GM18502 (cell line): ENCODE measurements at regions not wholly inside any gene's neighbourhood (a gene's known extent, or its start where the extent isn't known, plus 50 kb on each side); places are given as distances from the start of the nearest gene placed in this dataset.

Experiments
- ATAC-seq: cut with Tn5 transposase; IDR thresholded peaks from one replicate; pipeline ENCODE4 v1.9.1; 2021; ENCODE audit warnings: mild to moderate bottlenecking; ENCODE audit not compliant: unreplicated experiment, poor library complexity

- no peak for ATAC-seq
Observed at GRCh38 chr2:236711440-236711839, 141.8 kb downstream of the ACKR3 start.

- no peak for ATAC-seq
Observed at GRCh38 chr2:236712304-236712703, 142.7 kb downstream of the ACKR3 start.

DNA sequence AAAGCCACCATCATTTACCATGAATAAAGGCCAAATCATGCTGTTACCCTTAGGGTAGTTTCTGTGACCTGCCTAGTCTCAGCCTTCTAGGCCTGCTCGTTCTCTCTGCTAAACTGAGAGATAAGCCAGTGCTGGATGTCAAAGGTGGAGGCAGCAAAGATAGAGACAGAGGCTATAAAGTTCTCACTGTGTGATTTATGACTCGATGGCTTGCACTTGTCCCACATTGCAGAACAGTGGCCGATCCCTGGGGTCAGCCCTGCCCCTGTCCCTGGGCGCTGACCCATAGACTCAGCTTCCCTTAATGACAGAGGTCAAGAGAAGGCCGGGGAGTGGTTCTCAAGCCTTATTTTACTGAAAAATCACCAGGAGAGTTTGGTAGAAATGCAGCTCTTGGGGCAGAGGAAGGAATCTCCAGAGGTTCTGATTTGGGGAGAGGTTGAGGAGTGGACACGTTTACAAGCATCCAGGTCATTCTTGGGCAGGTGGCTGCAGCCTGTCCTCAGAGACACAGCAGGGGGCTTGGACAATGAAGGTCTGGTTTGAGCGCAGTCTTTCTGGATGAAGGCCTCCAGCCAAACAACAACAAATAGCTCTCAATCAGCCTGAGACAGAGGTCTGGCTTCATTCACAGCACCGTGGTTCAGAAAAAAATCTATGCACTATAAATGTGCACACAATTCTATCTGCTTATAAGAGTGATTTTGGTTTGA, 143.5 kb downstream of the ACKR3 start:
- ATAC-seq: no peak

DNA sequence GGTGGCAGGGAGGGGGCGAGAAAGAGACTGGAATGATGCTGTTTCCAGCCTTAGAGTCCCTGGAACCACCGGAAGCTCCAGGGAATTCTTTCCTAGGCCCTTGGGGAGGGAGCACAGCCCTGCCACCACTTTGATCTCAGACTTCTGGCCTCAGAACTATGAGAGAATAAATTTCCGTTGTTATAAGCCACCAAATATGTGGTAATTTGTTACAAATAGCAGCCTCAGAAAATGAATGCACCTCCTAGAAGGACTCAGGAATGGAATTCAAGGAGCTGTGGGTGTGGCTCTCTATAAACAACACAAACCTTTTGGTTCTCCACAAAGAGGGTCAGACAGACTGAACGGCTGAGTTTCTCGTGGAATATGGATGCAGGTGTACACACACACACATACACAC, 144.5 kb downstream of the ACKR3 start:
- no peak for ATAC-seq

DNA sequence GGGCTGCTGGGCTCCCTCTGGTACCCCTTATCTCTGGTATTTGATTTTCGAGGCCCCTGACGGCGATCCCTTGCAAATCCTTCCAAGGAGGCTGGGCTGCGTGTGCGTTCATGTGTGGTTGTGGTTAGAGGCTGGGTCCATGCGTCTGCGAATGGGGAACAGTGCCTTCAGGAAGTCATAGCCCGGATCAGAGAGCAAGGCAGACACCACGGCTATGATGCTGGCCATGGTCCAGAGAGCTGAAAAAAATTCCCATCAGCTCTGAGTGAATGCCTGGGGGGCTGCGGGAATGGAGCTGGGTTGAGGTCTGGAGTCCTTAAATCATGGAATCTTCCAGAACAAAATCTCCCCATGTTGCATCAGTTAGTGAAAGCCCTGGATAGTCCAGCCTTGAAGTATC, 145.5 kb downstream of the ACKR3 start:
- ATAC-seq: no peak

DNA sequence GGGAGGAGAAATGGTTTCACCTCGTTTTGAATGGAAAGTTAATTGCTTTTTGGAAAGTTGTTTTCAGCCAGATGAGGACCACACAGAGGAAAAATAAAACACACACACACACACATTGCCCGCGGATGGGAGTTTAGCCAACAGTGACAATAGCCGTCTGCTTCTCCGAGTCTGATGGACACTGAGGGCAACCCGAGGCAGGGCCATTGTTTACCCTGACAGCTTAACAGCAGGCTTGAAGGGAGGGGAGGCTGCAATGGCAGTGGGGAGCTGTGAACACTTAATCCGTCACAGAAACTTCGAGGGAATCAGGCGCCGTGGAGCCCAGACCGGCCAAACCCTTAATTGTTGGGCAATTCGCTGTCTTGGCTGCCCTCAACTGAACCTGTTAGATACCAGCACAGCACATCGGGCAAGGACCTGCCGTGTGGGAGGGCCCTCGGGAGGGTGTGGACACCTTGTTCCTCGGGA, 145.9 kb downstream of the ACKR3 start:
- no peak for ATAC-seq

- ATAC-seq: no peak
Observed at GRCh38 chr2:236717120-236717519, 147.5 kb downstream of the ACKR3 start.

GRCh38 chr2:236717729-236718128, 148.1 kb downstream of the ACKR3 start:
- no peak for ATAC-seq

GRCh38 chr2:236718207-236718992, 148.8 kb downstream of the ACKR3 start:
- no peak for ATAC-seq

DNA sequence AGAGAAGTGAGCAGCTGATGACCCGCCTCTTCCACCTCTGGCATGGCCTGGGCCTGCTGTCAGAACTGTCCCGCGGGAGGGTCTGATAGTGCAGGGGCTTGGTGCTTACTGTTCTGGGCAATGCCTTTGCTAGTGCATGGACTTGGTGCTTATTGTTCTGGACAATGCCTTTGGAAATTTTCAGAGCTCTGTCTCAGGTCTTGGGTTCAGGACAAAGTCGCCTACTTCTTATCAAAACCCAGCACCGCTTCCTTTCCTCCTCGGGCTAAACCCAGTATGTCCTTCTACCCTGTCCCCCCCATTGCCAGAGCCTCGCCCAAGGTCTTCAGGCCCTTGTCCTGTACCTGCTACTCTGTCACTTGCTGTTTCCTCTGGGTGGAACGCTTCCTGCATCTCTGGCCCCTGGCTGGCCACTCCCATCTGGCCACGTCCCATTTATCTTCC, 149.6 kb downstream of the ACKR3 start:
- ATAC-seq: no peak

GRCh38 chr2:236720974-236721540, 151.4 kb downstream of the ACKR3 start:
- no peak for ATAC-seq

GRCh38 chr2:236724200-236724599, 154.6 kb downstream of the ACKR3 start:
- no peak for ATAC-seq

DNA sequence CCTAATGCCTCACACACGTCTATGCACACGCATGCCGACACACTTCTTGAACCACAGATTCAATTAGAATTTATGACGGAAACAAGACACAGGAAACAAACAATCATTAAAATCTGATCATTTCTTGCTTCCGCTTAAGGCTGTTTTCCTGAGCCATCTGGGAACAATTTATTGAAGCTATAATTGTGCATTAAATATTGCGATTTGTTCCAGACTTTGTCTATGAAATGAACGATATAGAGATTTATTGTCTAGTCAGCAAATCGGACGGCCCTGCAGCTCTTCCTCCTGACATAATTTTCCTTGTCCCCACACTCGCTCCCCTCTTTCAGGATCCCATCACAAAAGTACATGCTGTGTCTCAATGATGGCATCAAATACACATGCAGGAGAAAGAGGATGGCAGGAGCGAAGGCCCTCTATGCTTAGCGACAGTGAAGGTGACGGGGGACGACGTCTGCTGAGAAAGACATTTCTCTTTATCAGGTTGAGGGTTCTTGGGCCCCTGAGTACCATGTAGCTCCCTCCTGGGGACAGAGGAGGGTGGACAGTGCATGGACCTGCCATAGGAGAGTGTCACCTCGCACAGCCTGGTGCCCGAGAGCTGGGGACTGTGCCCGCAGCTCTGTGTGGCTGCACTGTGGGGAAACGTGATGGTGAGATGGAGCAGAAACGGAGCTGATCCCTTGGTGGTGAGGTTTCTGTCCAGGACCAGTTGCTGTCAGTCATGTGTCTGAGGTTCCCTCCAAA, 157.3 kb downstream of the ACKR3 start:
- no peak for ATAC-seq

DNA sequence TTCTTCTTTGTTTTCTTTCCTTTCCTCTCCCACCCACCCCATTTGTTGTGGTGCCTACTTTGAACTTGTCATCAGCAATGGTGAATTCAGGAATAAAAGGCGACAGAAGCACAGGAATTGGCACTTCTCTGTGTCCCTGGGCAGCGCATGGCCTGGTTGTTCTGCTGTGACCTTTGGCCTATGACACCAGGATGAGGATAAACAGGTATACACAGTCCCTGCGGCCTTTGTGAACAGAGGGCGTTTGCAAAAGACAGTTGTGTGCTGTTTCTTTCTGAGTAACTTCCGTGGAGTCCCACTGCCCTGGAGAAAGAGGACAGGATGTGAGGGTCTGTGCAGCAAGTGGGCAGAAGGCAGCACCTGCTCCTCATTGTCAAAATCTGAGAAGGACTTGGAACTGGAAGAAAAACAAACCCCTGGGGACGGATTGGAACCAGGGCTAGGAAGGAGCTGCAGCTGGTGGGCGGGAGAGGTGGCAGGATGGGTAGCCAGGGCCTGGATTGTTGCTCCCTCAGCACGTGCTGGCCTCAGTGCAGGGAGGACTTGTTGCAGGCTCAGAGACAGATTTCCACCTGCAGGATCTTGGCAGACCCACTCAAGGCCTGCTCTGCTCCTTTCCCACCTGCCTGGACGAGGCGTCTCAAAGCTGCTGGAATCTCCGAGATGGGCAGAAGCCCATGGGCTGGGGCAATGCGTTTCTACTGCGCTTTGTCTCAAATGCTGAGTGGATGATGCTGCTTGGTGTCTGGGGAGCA, 159.5 kb downstream of the ACKR3 start:
- ATAC-seq: no peak

DNA sequence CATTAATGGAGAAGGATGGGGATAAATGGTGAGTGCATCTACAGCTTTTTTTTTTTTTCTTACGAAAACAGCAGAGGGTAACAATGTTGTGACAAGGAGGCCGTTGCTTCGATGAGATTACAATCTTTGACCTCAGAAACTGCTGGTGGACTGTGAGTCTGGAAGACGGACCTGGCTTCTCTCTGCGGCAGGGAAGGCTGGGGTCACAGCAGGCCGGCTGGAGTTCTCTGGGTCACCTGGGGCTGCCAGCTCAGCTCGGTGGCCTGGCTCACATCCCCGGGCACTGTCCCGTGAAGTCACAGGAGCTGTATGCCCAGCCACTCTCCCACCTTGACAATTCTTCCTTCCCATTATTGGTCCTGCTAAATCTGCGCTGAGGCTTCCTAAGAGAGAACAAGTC, 160.8 kb downstream of the ACKR3 start:
- no peak for ATAC-seq

DNA sequence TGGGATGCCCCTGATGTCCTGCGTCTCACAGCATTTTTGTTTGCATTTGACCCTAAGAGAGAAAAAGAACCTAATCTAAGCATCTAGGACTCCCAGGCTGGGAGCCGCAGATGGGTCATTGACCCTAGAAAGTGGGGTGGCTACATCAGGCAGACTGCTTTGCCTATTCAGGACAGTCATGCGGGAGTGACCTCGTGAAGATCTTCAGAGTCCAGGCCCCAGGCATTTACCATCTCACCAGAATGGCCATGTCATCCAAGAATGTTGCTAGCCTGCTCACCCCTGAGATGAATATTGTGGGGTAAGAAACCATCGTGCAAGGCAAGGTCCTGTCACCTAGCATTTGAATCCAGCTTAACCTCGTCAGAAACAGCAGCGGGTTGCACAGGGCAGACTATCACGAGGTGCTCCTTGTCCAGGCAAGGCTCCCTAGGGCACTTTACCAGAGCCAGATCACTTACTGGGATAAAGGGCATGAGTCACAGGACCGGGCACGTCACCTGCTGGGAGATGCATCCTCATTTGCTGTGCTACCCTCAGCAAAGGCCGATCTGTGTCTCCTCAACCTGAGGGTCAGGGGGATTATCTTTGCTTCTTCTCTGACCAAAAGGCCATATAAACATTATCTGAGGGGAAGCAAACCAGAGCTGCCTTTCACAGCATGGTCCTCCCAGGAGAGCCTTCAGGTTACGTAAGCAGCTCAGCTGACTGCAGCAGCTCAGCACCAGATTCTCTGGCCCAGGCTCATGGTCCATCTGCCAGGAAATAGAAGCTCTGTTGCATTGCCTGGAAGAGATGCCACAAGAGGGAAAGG, 162.3 kb downstream of the ACKR3 start:
- no peak for ATAC-seq

DNA sequence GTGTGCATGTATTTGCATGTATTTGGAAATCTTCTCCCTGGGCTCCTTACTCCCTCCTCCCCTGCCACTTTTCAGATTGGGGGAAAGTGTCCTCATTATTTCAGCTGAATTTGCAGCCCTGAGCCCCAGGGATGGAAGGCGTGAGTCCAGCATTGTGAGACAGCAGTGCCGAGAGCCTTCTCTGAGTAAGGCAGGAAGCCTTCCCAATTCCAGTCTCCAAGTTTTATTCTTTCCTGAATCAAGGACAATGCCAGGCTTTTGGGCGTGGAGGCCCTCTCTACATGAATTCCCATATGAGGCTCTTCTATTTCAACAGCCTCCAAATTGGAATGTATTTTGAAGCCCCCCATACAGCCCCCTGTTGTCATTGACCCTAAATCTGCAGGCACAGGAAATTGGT, 163.5 kb downstream of the ACKR3 start:
- ATAC-seq: no peak

GRCh38 chr2:236735825-236736238, 166.2 kb downstream of the ACKR3 start:
- no peak for ATAC-seq

DNA sequence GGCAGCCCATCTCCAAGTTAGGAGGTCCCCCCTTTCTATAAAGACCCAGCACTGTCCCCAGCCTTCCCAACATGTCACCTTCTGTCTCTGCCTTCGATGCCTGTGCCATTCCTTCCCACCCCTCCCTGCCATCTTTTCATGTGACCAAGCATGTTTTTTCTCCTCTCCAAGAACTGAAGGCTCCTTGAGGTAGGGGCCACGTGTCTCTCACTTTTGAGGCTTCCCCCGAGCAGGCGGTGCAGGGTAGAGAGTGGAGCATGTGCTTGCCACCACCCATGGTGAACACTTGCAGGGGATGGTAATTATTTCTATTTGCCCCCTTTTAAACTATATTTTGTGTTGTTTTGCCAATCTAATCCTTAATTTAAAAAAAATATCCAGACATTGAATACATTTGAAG, 168.4 kb downstream of the ACKR3 start:
- no peak for ATAC-seq
